ENCODE measurements at regions not wholly inside any gene's neighbourhood (a gene's known extent, or its start where the extent isn't known, plus 50 kb on each side); places are given as distances from the start of the nearest gene placed in this dataset.
"Not testable (repeated sequence)": the region's sequence is repeated elsewhere in the genome, so short reads cannot be mapped to it uniquely, and the experiment has no call there.

DNA sequence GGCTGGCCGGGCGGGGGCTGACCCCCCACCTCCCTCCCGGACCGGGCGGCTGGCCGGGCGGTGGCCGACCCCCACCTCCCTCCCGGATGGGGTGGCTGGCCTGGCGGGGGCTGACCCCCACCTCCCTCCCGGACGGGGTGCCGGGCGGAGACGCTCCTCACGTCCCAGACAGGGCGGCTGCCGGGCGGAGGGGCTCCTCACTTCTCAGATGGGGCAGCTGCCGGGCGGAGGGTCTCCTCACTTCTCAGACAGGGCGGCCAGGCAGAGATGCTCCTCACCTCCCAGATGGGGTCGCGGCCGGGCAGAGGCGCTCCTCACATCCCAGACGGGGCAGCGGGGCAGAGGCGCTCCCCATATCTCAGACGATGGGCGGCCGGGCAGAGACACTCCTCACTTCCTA lies 965.8 kb upstream of the DEFB115 start:
- TF ChIP-seq, protein P1, sequence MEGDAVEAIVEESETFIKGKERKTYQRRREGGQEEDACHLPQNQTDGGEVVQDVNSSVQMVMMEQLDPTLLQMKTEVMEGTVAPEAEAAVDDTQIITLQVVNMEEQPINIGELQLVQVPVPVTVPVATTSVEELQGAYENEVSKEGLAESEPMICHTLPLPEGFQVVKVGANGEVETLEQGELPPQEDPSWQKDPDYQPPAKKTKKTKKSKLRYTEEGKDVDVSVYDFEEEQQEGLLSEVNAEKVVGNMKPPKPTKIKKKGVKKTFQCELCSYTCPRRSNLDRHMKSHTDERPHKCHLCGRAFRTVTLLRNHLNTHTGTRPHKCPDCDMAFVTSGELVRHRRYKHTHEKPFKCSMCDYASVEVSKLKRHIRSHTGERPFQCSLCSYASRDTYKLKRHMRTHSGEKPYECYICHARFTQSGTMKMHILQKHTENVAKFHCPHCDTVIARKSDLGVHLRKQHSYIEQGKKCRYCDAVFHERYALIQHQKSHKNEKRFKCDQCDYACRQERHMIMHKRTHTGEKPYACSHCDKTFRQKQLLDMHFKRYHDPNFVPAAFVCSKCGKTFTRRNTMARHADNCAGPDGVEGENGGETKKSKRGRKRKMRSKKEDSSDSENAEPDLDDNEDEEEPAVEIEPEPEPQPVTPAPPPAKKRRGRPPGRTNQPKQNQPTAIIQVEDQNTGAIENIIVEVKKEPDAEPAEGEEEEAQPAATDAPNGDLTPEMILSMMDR (IDR thresholded peaks at IDR 0.05; ENCODE audit: low read depth, low read length) = not testable (repeated sequence)
- TF ChIP-seq EZH2phosphoT487 (IDR thresholded peaks at IDR 0.05; ENCODE audit: low read depth) = not testable (repeated sequence)

All from OCI-LY3 (cell line).